ENCODE measurements at regions not wholly inside any gene's neighbourhood (a gene's known extent, or its start where the extent isn't known, plus 50 kb on each side); places are given as distances from the start of the nearest gene placed in this dataset.

DNA sequence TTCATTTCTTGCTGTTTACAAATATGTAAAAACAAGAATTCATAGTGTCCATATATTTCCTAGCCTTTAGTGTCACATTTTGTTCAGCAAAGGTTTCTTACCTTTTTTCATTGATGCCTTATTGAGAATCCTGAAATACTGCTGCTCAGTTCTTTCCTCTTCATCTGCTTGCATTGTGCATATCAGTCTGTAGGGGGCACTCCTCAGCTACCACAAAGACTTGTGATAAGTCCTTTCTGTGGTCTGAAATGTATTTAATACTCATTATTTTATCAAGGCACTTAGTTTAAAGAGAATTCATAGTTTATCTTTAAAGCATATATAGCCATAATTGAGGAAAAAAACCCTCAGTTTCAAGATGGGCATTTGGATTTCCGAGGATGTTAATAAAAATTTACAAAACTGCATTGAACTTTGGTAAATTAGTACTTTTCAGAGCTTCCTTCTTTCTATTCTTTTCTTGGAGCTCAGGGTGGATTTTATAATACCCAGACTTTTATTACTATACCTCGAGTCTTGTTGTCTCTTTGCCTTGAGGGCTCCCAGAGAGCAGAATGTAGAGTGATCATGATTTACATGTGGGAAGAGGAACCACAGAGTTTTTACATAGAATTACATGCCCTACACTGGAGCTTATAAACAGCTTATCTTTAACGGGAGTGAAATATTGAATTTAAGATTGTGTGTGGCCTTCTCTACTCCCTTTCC, 570.1 kb downstream of the PLCL1 start:
- Mint-ChIP-seq H3K36me3 (ENCODE audit: low read depth, unreplicated experiment) (no peaks in the 10 kb centered on the region), H3K4me1 (ENCODE audit: low read depth, unreplicated experiment) (peaks cover 7% of the 10 kb centered on the region), H3K27me3 (ENCODE audit: low read depth, unreplicated experiment) (no peaks in the 10 kb centered on the region), H3K27ac (ENCODE audit: unreplicated experiment) (no peak overlapping the region), H3K4me3 (ENCODE audit: unreplicated experiment) (no peak overlapping the region), H3K9me3 (ENCODE audit: unreplicated experiment) (no peaks in the 10 kb centered on the region)
- no peaks in the 10 kb centered on the region for H3K79me2 ChIP-seq (ENCODE audit: insufficient read depth, low read length)
- no peak overlapping the region for H3K9ac ChIP-seq (ENCODE audit: low read length)
- H4K20me1 ChIP-seq (ENCODE audit: insufficient read depth, low read length), result no peaks in the 10 kb centered on the region
- H3K36me3 ChIP-seq (ENCODE audit: insufficient read depth, low read length), result no peaks in the 10 kb centered on the region
- H3K9me3 ChIP-seq (ENCODE audit: insufficient read depth, low read depth, low read length), result no peaks in the 10 kb centered on the region
- TF ChIP-seq EZH2 (IDR thresholded peaks at IDR 0.05; ENCODE audit: insufficient read depth, low read length), result no peak
- TF ChIP-seq, protein P1, sequence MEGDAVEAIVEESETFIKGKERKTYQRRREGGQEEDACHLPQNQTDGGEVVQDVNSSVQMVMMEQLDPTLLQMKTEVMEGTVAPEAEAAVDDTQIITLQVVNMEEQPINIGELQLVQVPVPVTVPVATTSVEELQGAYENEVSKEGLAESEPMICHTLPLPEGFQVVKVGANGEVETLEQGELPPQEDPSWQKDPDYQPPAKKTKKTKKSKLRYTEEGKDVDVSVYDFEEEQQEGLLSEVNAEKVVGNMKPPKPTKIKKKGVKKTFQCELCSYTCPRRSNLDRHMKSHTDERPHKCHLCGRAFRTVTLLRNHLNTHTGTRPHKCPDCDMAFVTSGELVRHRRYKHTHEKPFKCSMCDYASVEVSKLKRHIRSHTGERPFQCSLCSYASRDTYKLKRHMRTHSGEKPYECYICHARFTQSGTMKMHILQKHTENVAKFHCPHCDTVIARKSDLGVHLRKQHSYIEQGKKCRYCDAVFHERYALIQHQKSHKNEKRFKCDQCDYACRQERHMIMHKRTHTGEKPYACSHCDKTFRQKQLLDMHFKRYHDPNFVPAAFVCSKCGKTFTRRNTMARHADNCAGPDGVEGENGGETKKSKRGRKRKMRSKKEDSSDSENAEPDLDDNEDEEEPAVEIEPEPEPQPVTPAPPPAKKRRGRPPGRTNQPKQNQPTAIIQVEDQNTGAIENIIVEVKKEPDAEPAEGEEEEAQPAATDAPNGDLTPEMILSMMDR (IDR thresholded peaks at IDR 0.05; ENCODE audit: insufficient read depth, low read depth, low read length), result peak; percentile 81
- H3K4me1 ChIP-seq (ENCODE audit: insufficient read depth, low read length), result no peaks in the 10 kb centered on the region
- DNase-seq (ENCODE audit: low read depth) (peak; percentile 44), FAIRE-seq (peak; percentile 64)
- H3K27ac ChIP-seq (ENCODE audit: low read depth, low read length), result no peak overlapping the region
- H2AFZ ChIP-seq (ENCODE audit: low read depth, low read length), result no peak overlapping the region
- no peaks in the 10 kb centered on the region for H3K27me3 ChIP-seq (ENCODE audit: insufficient read depth, low read length)
- no peak overlapping the region for H3K4me3 ChIP-seq (ENCODE audit: insufficient read depth, low read depth, low read length)
- no peak overlapping the region for H3K4me2 ChIP-seq (ENCODE audit: low read length)

DNA sequence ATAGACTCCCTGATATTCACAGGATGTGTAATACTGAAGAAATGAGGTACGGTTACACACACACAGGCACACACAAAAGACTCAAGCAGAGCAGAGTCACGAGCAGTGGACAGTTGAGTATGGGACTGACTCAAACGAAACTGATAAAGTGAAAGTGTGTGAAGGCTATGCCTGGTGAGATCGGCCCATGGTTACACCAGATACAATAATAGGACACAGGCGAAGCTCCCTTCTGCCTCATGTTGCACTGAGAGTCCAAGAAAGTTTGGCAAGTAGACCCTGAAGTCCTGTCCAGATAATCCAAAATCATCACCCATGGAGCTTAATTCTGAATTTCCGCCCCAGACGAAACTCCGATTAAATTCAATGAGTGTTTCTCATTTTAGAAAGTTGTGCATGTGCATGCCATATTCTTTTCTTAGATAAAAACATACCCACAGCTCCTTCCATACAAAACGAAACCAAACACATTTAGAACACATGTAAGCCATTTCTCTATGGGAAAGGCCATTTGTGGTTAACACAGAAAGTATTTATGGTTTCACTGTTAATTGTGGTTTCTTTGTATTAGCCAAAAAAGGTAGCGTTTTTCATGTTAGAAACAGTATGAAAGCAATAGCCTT, 567.6 kb downstream of the PLCL1 start:
- DNase-seq (ENCODE audit: low read depth) (peak; percentile 6), FAIRE-seq (peak; percentile 60)
- no peaks in the 10 kb centered on the region for H3K9me3 ChIP-seq (ENCODE audit: insufficient read depth, low read depth, low read length)
- H3K9me3 Mint-ChIP-seq (ENCODE audit: unreplicated experiment), result no peaks in the 10 kb centered on the region
- H4K20me1 ChIP-seq (ENCODE audit: insufficient read depth, low read length), result no peaks in the 10 kb centered on the region
- H3K27me3 Mint-ChIP-seq (ENCODE audit: low read depth, unreplicated experiment), result no peaks in the 10 kb centered on the region
- no peaks in the 10 kb centered on the region for H3K36me3 Mint-ChIP-seq (ENCODE audit: low read depth, unreplicated experiment)
- H3K27ac Mint-ChIP-seq (ENCODE audit: unreplicated experiment), result no peak overlapping the region
- no peak overlapping the region for H3K4me3 ChIP-seq (ENCODE audit: insufficient read depth, low read depth, low read length)
- H3K4me1 Mint-ChIP-seq (ENCODE audit: low read depth, unreplicated experiment), result peaks cover 7% of the 10 kb centered on the region
- H3K9ac ChIP-seq (ENCODE audit: low read length), result no peak overlapping the region
- H3K27me3 ChIP-seq (ENCODE audit: insufficient read depth, low read length), result no peaks in the 10 kb centered on the region
- no peak overlapping the region for H3K27ac ChIP-seq (ENCODE audit: low read depth, low read length)
- no peaks in the 10 kb centered on the region for H3K36me3 ChIP-seq (ENCODE audit: insufficient read depth, low read length)
- no peak for TF ChIP-seq EZH2 (IDR thresholded peaks at IDR 0.05; ENCODE audit: insufficient read depth, low read length)
- TF ChIP-seq, protein P1 (IDR thresholded peaks at IDR 0.05; ENCODE audit: insufficient read depth, low read depth, low read length), result no peak
- no peak overlapping the region for H3K4me2 ChIP-seq (ENCODE audit: low read length)
- H3K4me3 Mint-ChIP-seq (ENCODE audit: unreplicated experiment), result no peak overlapping the region
- H3K4me1 ChIP-seq (ENCODE audit: insufficient read depth, low read length), result no peaks in the 10 kb centered on the region
- no peak overlapping the region for H2AFZ ChIP-seq (ENCODE audit: low read depth, low read length)
- no peaks in the 10 kb centered on the region for H3K79me2 ChIP-seq (ENCODE audit: insufficient read depth, low read length)

DNA sequence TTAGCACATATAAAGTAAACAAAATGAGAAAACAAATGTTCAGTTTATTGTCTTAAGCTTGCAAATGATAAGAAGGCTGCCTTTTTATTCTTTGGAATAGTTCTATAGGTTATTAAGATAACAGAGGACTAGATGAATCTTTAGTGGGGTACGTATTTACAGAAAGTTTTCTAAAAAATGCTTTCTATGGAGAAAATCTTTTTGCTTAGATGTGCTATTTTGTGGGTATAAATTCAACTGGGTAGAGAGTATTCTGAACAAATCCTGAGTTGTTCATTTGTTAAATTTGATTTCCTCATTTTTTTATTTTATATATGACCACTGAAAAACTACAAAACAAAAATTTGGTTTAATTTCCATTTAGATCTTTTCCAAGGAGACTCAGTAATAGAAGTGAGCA, 566.9 kb downstream of the PLCL1 start:
- no peaks in the 10 kb centered on the region for H3K36me3 Mint-ChIP-seq (ENCODE audit: low read depth, unreplicated experiment)
- no peak overlapping the region for H3K27ac Mint-ChIP-seq (ENCODE audit: unreplicated experiment)
- H4K20me1 ChIP-seq (ENCODE audit: insufficient read depth, low read length), result no peaks in the 10 kb centered on the region
- H3K9me3 Mint-ChIP-seq (ENCODE audit: unreplicated experiment), result no peaks in the 10 kb centered on the region
- H3K9me3 ChIP-seq (ENCODE audit: insufficient read depth, low read depth, low read length), result no peaks in the 10 kb centered on the region
- no peak overlapping the region for H3K27ac ChIP-seq (ENCODE audit: low read depth, low read length)
- H3K4me2 ChIP-seq (ENCODE audit: low read length), result no peak overlapping the region
- H3K4me3 Mint-ChIP-seq (ENCODE audit: unreplicated experiment), result no peak overlapping the region
- H3K9ac ChIP-seq (ENCODE audit: low read length), result no peak overlapping the region
- H3K4me3 ChIP-seq (ENCODE audit: insufficient read depth, low read depth, low read length), result no peak overlapping the region
- no peaks in the 10 kb centered on the region for H3K27me3 Mint-ChIP-seq (ENCODE audit: low read depth, unreplicated experiment)
- H3K4me1 ChIP-seq (ENCODE audit: insufficient read depth, low read length), result no peaks in the 10 kb centered on the region
- TF ChIP-seq, protein P1 (IDR thresholded peaks at IDR 0.05; ENCODE audit: insufficient read depth, low read depth, low read length), result no peak
- H3K36me3 ChIP-seq (ENCODE audit: insufficient read depth, low read length), result no peaks in the 10 kb centered on the region
- FAIRE-seq (no peak), DNase-seq (ENCODE audit: low read depth) (no peak)
- no peaks in the 10 kb centered on the region for H3K79me2 ChIP-seq (ENCODE audit: insufficient read depth, low read length)
- peaks cover 5% of the 10 kb centered on the region for H3K4me1 Mint-ChIP-seq (ENCODE audit: low read depth, unreplicated experiment)
- no peaks in the 10 kb centered on the region for H3K27me3 ChIP-seq (ENCODE audit: insufficient read depth, low read length)
- H2AFZ ChIP-seq (ENCODE audit: low read depth, low read length), result no peak overlapping the region
